K562 (cell line): ENCODE measurements at regions not wholly inside any gene's neighbourhood (a gene's known extent, or its start where the extent isn't known, plus 50 kb on each side); places are given as distances from the start of the nearest gene placed in this dataset.

Experiments
- TF ChIP-seq, protein P1 (sequence below): fragments of 450-650 bp; IDR thresholded peaks from 2 replicates; pipeline ENCODE4 v1.6.1; 2016; ENCODE audit warnings: low read depth

DNA sequence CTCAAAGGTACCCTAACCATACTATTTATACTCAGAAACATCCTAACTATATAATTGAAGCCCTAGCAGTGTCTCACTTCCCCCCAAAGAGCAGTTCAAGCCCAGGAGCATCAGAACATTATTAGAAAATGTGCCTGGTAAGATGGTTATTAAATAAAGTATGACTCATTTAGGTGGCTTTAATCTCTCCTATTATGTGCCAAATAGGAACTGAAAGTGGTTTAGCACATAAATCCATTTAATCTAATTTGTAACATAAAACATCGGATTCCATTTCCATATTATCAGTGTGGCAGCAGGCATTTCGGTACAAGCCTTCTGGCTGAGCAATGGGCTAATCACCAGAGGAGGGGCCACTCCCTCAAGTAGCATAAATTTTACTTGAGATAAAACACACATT is 395.2 kb upstream of the TMTC1 start (continued):
- TF ChIP-seq, protein P1, sequence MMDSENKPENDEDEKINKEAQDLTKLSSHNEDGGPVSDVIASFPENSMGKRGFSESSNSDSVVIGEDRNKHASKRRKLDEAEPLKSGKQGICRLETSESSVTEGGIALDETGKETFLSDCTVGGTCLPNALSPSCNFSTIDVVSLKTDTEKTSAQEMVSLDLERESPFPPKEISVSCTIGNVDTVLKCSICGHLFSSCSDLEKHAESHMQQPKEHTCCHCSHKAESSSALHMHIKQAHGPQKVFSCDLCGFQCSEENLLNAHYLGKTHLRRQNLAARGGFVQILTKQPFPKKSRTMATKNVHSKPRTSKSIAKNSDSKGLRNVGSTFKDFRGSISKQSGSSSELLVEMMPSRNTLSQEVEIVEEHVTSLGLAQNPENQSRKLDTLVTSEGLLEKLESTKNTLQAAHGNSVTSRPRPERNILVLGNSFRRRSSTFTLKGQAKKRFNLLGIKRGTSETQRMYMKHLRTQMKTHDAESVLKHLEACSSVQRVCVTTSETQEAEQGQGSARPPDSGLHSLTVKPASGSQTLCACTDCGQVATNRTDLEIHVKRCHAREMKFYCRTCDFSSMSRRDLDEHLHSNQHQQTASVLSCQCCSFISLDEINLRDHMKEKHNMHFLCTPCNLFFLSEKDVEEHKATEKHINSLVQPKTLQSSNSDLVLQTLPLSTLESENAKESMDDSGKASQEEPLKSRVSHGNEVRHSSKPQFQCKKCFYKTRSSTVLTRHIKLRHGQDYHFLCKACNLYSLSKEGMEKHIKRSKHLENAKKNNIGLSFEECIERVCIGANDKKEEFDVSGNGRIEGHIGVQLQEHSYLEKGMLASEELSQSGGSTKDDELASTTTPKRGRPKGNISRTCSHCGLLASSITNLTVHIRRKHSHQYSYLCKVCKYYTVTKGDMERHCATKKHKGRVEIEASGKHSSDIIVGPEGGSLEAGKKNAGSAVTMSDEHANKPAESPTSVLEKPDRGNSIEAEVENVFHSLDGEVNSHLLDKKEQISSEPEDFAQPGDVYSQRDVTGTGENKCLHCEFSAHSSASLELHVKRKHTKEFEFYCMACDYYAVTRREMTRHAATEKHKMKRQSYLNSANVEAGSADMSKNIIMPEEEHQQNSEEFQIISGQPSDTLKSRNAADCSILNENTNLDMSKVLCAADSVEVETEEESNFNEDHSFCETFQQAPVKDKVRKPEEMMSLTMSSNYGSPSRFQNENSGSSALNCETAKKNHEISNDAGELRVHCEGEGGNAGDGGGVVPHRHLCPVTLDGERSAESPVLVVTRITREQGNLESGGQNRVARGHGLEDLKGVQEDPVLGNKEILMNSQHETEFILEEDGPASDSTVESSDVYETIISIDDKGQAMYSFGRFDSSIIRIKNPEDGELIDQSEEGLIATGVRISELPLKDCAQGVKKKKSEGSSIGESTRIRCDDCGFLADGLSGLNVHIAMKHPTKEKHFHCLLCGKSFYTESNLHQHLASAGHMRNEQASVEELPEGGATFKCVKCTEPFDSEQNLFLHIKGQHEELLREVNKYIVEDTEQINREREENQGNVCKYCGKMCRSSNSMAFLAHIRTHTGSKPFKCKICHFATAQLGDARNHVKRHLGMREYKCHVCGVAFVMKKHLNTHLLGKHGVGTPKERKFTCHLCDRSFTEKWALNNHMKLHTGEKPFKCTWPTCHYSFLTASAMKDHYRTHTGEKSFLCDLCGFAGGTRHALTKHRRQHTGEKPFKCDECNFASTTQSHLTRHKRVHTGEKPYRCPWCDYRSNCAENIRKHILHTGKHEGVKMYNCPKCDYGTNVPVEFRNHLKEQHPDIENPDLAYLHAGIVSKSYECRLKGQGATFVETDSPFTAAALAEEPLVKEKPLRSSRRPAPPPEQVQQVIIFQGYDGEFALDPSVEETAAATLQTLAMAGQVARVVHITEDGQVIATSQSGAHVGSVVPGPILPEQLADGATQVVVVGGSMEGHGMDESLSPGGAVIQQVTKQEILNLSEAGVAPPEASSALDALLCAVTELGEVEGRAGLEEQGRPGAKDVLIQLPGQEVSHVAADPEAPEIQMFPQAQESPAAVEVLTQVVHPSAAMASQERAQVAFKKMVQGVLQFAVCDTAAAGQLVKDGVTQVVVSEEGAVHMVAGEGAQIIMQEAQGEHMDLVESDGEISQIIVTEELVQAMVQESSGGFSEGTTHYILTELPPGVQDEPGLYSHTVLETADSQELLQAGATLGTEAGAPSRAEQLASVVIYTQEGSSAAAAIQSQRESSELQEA, result no peak
- TF ChIP-seq, all 486 proteins: peak for 0
